HEK293 (cell line): ENCODE measurements at regions not wholly inside any gene's neighbourhood (a gene's known extent, or its start where the extent isn't known, plus 50 kb on each side); places are given as distances from the start of the nearest gene placed in this dataset.

ENCODE experiments used
- CTCF ChIA-PET: fragments of 350-600 bp; formaldehyde crosslinking; extraction: SDS; loops from one replicate; lab custom pipeline; 2021; ENCODE audit warnings: antibody characterized with exemption; lab: Yijun Ruan, JAX
- POLR2A ChIA-PET: fragments of 300-600 bp; formaldehyde crosslinking; extraction: SDS; loops from one replicate; lab custom pipeline; 2020; ENCODE audit warnings: antibody characterized with exemption, inconsistent platforms; lab: Yijun Ruan, JAX
- H3K27ac ChIP-seq: fragments of 200-500 bp; sonication (Bioruptor generic); 2 replicates; pipeline ENCODE4 v1.5.1; 2014; ENCODE audit warnings: low read depth, low read length, control low read depth, inconsistent platforms; ENCODE audit errors: extremely low read depth
- H3K36me3 ChIP-seq, 2 experiments: fragments of 200-500 bp in 1 of 2; sonication (Bioruptor generic) in 1 of 2; 1 replicate in 1 of 2; 2 replicates in 1 of 2; pipeline ENCODE4 v1.5.1; 2014 to 2017; ENCODE audit warnings: inconsistent platforms in 2 of 2, low read length in 2 of 2; ENCODE audit not compliant: control insufficient read depth in 2 of 2, insufficient read depth in 1 of 2
- H3K4me1 ChIP-seq: fragments of 200-500 bp; sonication (Bioruptor generic); 2 replicates; pipeline ENCODE4 v1.5.1; 2014; ENCODE audit warnings: mild to moderate bottlenecking, low read length, inconsistent platforms; ENCODE audit not compliant: control insufficient read depth, insufficient read depth
- H3K4me3 ChIP-seq: 2 replicates; pipeline ENCODE4 v1.5.1; 2011; ENCODE audit warnings: low read depth, mild to moderate bottlenecking, control low read depth, low read length, moderate library complexity
- H3K9me3 ChIP-seq: fragments of 200-500 bp; sonication (Bioruptor generic); 2 replicates; pipeline ENCODE4 v1.5.1; 2014; ENCODE audit warnings: low read depth, low read length, inconsistent platforms; ENCODE audit not compliant: control insufficient read depth, insufficient read depth
- BCL6B ChIP-seq: fragments of 450-650 bp; formaldehyde crosslinking; IDR thresholded peaks from 2 replicates; pipeline ENCODE4 v1.5.1; 2017; ENCODE audit warnings: missing biosample characterization, missing genetic modification characterization
- CTCF ChIP-seq: fragments of 450-650 bp; formaldehyde crosslinking; IDR thresholded peaks from 2 replicates; pipeline ENCODE4 v1.5.1; 2016; ENCODE audit warnings: missing biosample characterization, missing genetic modification characterization
- FEZF1 ChIP-seq: fragments of 450-650 bp; formaldehyde crosslinking; IDR thresholded peaks from 2 replicates; pipeline ENCODE4 v1.5.1; 2016; ENCODE audit warnings: missing biosample characterization, missing genetic modification characterization
- GLI2 ChIP-seq: fragments of 450-650 bp; formaldehyde crosslinking; IDR thresholded peaks from 2 replicates; pipeline ENCODE4; 2017; ENCODE audit warnings: missing biosample characterization, missing genetic modification characterization, low read depth, borderline replicate concordance
- KLF17 ChIP-seq: fragments of 450-650 bp; formaldehyde crosslinking; IDR thresholded peaks from 2 replicates; pipeline ENCODE4 v1.5.1; 2016; ENCODE audit warnings: missing biosample characterization, missing genetic modification characterization
- PATZ1 ChIP-seq: fragments of 450-650 bp; formaldehyde crosslinking; IDR thresholded peaks from 2 replicates; pipeline ENCODE4 v1.5.1; 2016; ENCODE audit warnings: missing biosample characterization, missing genetic modification characterization
- PBX3 ChIP-seq: sonication (generic); formaldehyde crosslinking; IDR thresholded peaks from 2 replicates; pipeline ENCODE4 v1.8.1; 2022; ENCODE audit warnings: mild to moderate bottlenecking, moderate library complexity, missing genetic modification reagents
- PRDM1 ChIP-seq: fragments of 450-650 bp; formaldehyde crosslinking; IDR thresholded peaks from 2 replicates; pipeline ENCODE4; 2016; ENCODE audit warnings: missing biosample characterization, missing genetic modification characterization
- YY1 ChIP-seq: fragments of 450-650 bp; formaldehyde crosslinking; IDR thresholded peaks from 2 replicates; pipeline ENCODE4 v1.5.1; 2018; ENCODE audit warnings: missing biosample characterization, missing genetic modification characterization
- ZBTB49 ChIP-seq: fragments of 450-650 bp; formaldehyde crosslinking; IDR thresholded peaks from 2 replicates; pipeline ENCODE4 v1.5.1; 2016; ENCODE audit warnings: missing biosample characterization, missing genetic modification characterization, low read depth
- ZBTB8A ChIP-seq: fragments of 450-650 bp; formaldehyde crosslinking; IDR thresholded peaks from 2 replicates; pipeline ENCODE4 v1.5.1; 2016; ENCODE audit warnings: missing biosample characterization, missing genetic modification characterization
- ZEB2 ChIP-seq: fragments of 450-650 bp; formaldehyde crosslinking; IDR thresholded peaks from 2 replicates; pipeline ENCODE4 v1.5.1; 2016; ENCODE audit warnings: missing biosample characterization, missing genetic modification characterization
- ZNF121 ChIP-seq: fragments of 450-650 bp; formaldehyde crosslinking; IDR thresholded peaks from 2 replicates; pipeline ENCODE4 v1.5.1; 2016; ENCODE audit warnings: missing biosample characterization, missing genetic modification characterization
- ZNF133 ChIP-seq: fragments of 450-650 bp; formaldehyde crosslinking; IDR thresholded peaks from 2 replicates; pipeline ENCODE4 v1.5.1; 2016; ENCODE audit warnings: missing biosample characterization, missing genetic modification characterization
- ZNF138 ChIP-seq: fragments of 450-650 bp; formaldehyde crosslinking; IDR thresholded peaks from 2 replicates; pipeline ENCODE4 v1.5.1; 2016; ENCODE audit warnings: missing biosample characterization, missing genetic modification characterization, borderline replicate concordance
- ZNF155 ChIP-seq: fragments of 450-650 bp; formaldehyde crosslinking; IDR thresholded peaks from 2 replicates; pipeline ENCODE4 v1.5.1; 2016; ENCODE audit warnings: missing biosample characterization, missing genetic modification characterization
- ZNF341 ChIP-seq: fragments of 450-650 bp; formaldehyde crosslinking; IDR thresholded peaks from 2 replicates; pipeline ENCODE4; 2016; ENCODE audit warnings: low read depth, missing biosample characterization, missing genetic modification characterization
- ZNF362 ChIP-seq: fragments of 450-650 bp; formaldehyde crosslinking; IDR thresholded peaks from 2 replicates; pipeline ENCODE4 v1.5.1; 2016; ENCODE audit warnings: missing biosample characterization, missing genetic modification characterization
- ZNF433 ChIP-seq: fragments of 450-650 bp; formaldehyde crosslinking; IDR thresholded peaks from 2 replicates; pipeline ENCODE4 v1.5.1; 2016; ENCODE audit warnings: missing biosample characterization, missing genetic modification characterization, low read depth
- ZNF600 ChIP-seq: fragments of 450-650 bp; formaldehyde crosslinking; IDR thresholded peaks from 2 replicates; pipeline ENCODE4 v1.5.1; 2016; ENCODE audit warnings: missing biosample characterization, missing genetic modification characterization
- ZNF645 ChIP-seq: fragments of 450-650 bp; formaldehyde crosslinking; IDR thresholded peaks from 2 replicates; pipeline ENCODE4; 2016; ENCODE audit warnings: missing biosample characterization, missing genetic modification characterization
- ZNF660 ChIP-seq: fragments of 450-650 bp; IDR thresholded peaks from 2 replicates; pipeline ENCODE4 v1.5.1; 2018; ENCODE audit warnings: missing biosample characterization, mild to moderate bottlenecking, missing genetic modification characterization
- ZNF677 ChIP-seq: fragments of 450-650 bp; IDR thresholded peaks from 2 replicates; pipeline ENCODE4 v1.5.0; 2018; ENCODE audit warnings: missing biosample characterization, mild to moderate bottlenecking, missing genetic modification characterization, moderate library complexity
- ZNF701 ChIP-seq: fragments of 450-650 bp; formaldehyde crosslinking; IDR thresholded peaks from 2 replicates; pipeline ENCODE4 v1.5.1; 2016; ENCODE audit warnings: missing biosample characterization, missing genetic modification characterization
- ZSCAN30 ChIP-seq: fragments of 450-650 bp; IDR thresholded peaks from 2 replicates; pipeline ENCODE4 v1.5.1; 2018; ENCODE audit warnings: missing biosample characterization, mild to moderate bottlenecking, missing genetic modification characterization, moderate library complexity

GRCh38 chr4:59825104-59825503 is 1375.0 kb upstream of the ADGRL3 start:
- CTCF ChIA-PET = no interaction called here
- no peaks in the 10 kb centered on the region for H3K36me3 ChIP-seq
- no peak overlapping the region for H3K4me3 ChIP-seq
- no peaks in the 10 kb centered on the region for H3K9me3 ChIP-seq
- no peak overlapping the region for H3K27ac ChIP-seq
- no peak for TF ChIP-seq ZNF133 (tag by site-specific recombination)
- no peak for TF ChIP-seq ZNF600 (tag by site-specific recombination)
- no peak for TF ChIP-seq ZBTB8A (tag by site-specific recombination)
- no peak for TF ChIP-seq ZNF433 (tag by site-specific recombination)
- TF ChIP-seq YY1 (tag by site-specific recombination) = no peak
- no peak for TF ChIP-seq CTCF (tag by site-specific recombination)
- no peak for TF ChIP-seq ZNF701 (tag by site-specific recombination)
- TF ChIP-seq GLI2 (tag by site-specific recombination) = no peak
- TF ChIP-seq ZNF155 (tag by site-specific recombination) = no peak
- TF ChIP-seq ZNF660 = no peak
- no peak for TF ChIP-seq ZSCAN30 (tag by site-specific recombination)
- no peak for TF ChIP-seq BCL6B (tag by site-specific recombination)
- TF ChIP-seq FEZF1 (tag by site-specific recombination) = no peak
- POLR2A ChIA-PET = no interaction called here
- no peaks in the 10 kb centered on the region for H3K4me1 ChIP-seq

- CTCF ChIA-PET = no interaction called here
- no peak overlapping the region for H3K27ac ChIP-seq
- no peaks in the 10 kb centered on the region for H3K4me1 ChIP-seq
- no peak overlapping the region for H3K4me3 ChIP-seq
- no peaks in the 10 kb centered on the region for H3K36me3 ChIP-seq
- no peaks in the 10 kb centered on the region for H3K9me3 ChIP-seq
- POLR2A ChIA-PET = no interaction called here
- TF ChIP-seq ZNF121 (tag by site-specific recombination) (no peak), ZNF645 (tag by site-specific recombination) (no peak), ZNF362 (tag by site-specific recombination) (no peak), ZNF341 (no peak), KLF17 (no peak), PRDM1 (tag by site-specific recombination) (no peak), ZNF677 (tag by site-specific recombination) (no peak), PBX3 (no peak), ZEB2 (tag by site-specific recombination) (no peak), ZBTB49 (tag by site-specific recombination) (no peak), PATZ1 (tag by site-specific recombination) (no peak), ZNF138 (tag by site-specific recombination) (no peak)
Measured at GRCh38 chr4:59831746-59832145, 1368.4 kb upstream of the ADGRL3 start.
